GM10248 (cell line): ENCODE measurements at regions not wholly inside any gene's neighbourhood (a gene's known extent, or its start where the extent isn't known, plus 50 kb on each side); places are given as distances from the start of the nearest gene placed in this dataset.
"Not testable (repeated sequence)": the region's sequence is repeated elsewhere in the genome, so short reads cannot be mapped to it uniquely, and the experiment has no call there.

ENCODE experiments used
- CTCF ChIA-PET: fragments of 300-600 bp; sonication (Branson Sonifier 250); formaldehyde crosslinking; extraction: SDS; loops from one replicate; lab custom pipeline; 2021; ENCODE audit warnings: antibody characterized with exemption; lab: Yijun Ruan, JAX
- POLR2A ChIA-PET: fragments of 350-650 bp; sonication (Branson Sonifier 250); formaldehyde crosslinking; extraction: SDS; loops from one replicate; lab custom pipeline; 2020; ENCODE audit warnings: antibody characterized with exemption; lab: Yijun Ruan, JAX
- DNase-seq: peaks from one replicate; pipeline ENCODE4 v3.0.0; 2012; ENCODE audit errors: extremely low spot score
- CTCF ChIP-seq: IDR thresholded peaks from 2 replicates; pipeline ENCODE4 v1.5.1; 2012; ENCODE audit warnings: mild to moderate bottlenecking, low read depth; ENCODE audit errors: extremely low read depth, missing control alignments, control extremely low read depth

DNA sequence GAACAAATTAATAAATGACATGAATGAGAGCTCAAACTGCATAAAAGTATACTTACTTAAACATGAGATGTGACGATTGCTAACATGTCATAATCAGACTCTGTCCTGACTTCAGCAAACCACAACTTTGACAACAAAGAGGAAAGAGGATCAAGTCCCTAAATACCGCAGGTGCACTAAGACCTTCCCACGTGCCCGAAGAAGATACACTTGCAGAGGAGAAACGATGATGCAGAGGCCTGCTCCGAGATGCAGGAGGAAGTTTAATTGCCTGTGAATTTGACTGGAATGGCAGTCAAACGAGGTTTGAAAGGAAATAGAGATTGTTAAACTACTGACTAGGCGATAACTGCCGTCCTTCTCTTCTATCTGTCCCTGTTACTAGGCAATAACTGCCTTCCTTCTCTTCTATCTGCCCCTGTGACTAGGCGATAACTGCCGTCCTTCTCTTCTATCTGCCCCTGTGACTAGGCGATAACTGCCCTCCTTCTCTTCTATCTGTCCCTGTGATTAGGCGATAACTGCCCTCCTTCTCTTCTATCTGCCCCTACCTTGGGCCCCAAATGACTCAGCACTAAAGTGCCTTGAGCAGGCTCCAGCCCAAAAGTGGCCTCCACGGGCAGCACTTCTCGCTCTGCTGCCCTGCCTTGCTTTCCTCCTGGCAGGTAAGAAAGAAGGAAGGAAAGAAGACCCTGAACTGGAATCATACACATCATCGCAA, 2226.0 kb upstream of the DEFB115 start:
- CTCF ChIA-PET, DNase-seq, POLR2A ChIA-PET: not testable (repeated sequence)

GRCh38 chr20:29044239-29044638, 2213.2 kb upstream of the DEFB115 start:
- POLR2A ChIA-PET, DNase-seq, CTCF ChIA-PET: not testable (repeated sequence)

- TF ChIP-seq CTCF, result peak; percentile 26
- DNase-seq, CTCF ChIA-PET, POLR2A ChIA-PET: not testable (repeated sequence)
Measured at GRCh38 chr20:29050008-29050606, 2207.4 kb upstream of the DEFB115 start.

DNA sequence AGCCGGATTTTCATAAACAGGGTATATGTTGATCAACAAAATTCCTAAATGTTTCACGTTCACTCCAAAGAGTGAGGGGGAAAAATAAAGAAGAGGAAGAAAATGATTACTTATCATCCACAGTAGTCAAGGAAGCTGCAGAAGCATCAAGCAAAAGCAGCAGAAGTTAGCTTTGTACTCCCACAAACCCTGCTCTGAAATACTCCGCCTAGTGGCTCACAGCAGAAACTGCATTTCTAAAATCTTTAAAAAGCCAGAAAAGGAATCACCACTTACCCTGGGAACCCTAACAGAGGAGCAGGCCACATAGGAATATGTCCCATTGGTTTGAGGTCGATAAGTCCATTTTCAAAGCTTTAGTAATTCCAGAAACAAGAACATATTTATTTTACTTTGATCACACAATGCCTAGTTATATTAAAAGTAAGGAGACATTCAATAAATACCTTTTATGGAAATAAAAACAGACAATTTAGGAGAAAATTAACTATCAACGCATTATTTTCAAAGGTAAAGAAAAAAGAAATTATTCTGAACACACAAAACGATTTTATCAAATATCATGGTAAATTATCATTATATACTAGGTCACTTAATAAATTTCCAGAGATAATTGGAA, 2199.5 kb upstream of the DEFB115 start:
- TF ChIP-seq CTCF, result peak; percentile 36
- CTCF ChIA-PET, POLR2A ChIA-PET, DNase-seq: not testable (repeated sequence)

DNA sequence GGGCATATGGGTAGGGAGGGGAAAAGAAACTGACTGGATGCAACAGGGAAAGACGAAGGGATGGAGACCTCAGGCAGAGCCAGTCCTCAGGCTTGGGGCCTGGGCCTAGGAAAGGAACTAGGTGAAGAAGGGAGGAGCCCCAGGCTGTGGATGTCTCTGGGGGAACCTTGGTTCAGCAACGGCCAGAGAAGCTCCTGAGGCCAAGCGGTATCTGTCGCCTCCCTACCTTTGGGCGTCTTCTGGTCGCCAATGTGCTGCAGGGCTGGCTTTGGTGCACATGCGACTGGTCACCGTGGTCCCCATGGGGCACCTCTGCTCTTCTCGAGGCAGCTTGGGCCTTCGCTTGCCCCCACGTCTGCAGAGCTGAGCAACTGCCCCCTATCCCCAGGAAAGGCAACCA, 2195.0 kb upstream of the DEFB115 start:
- DNase-seq, CTCF ChIA-PET, POLR2A ChIA-PET: not testable (repeated sequence)

- CTCF ChIA-PET, POLR2A ChIA-PET, DNase-seq: not testable (repeated sequence)
Measured at GRCh38 chr20:29066341-29066740, 2191.1 kb upstream of the DEFB115 start.

DNA sequence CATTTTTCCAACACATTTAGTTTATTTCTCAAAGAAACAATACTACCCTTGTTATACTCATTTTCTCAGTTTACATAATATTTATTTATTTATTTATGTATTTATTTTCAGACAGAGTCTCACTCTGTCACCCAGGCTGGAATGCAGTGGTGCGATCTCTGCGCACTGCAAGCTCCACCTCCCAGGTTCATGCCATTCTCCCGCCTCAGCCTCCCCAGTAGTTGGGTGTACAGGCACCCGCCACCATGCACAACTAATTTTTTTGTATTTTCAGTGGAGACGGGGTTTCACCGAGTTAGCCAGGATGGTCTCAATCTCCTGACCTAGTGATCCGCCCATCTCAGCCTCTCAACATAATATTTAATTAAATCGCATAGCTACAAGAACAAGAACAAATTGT, 2183.8 kb upstream of the DEFB115 start:
- DNase-seq, POLR2A ChIA-PET, CTCF ChIA-PET: not testable (repeated sequence)

DNA sequence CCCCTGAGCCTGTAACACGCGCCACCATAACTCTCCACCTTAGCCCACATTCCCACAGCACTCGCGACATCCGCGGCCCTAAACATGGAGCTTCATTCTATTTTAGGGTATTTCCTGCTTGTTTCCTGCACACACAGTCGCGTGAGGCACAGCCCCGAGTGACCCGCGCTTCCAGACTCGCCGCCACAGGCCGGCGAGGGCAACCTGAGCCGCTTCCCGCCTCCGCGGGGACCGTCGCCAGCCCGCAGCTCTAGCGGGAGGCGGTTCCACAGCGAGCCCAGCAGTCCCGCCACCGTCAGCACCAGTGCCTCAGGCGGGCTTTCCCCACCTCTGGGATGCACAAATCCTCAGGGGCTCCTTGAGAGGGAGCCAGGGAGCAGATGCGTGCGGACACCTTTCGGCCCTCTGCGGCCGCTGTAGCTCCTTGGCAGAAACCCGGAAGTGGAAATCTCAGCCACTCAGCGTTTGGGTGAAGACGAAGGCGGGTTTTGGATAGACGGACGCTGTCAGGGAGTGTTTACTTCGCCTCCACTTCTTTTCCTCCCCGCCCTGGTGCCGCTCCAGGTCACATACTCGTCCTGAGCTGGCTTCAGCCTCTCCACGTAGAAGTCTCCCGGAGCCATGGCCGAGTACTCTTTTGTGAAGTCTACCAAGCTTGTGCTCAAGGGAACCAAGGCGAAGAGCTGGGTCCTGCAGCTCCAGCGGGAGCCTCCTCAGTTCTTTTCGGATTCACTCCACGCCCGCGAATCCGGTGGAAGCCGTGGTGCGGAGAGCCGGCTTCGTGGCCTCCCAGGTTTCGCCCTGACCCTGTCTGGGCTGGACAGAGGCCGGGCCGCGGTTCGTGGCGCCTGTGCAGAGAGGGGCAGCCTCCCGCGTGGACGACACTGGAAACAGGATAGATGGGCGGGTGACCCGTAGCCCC, 2177.4 kb upstream of the DEFB115 start:
- POLR2A ChIA-PET, result no interaction called here
- TF ChIP-seq CTCF, result no peak

DNA sequence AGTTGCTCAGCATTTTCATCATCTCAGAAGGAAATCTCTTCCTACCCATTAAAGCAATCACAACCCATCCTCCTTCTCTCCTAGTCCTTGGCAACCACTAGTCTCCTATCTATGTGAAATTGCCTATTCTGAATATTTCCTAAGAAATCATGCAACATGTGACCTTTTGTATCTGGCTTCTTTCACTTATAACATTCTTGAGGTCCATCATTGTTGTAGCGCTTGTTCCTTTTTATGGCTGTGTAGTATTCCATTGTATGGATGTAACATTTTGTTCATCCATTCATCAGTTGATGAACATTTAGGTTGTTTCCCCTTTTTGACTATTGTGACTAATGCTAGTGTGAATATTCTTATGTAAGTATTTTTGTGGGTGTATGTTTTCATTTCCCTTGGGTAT, 2175.8 kb upstream of the DEFB115 start:
- POLR2A ChIA-PET, CTCF ChIA-PET, DNase-seq: not testable (repeated sequence)

More for the DNA sequence above, 2177.4 kb upstream of the DEFB115 start:
- DNase-seq, result no peak
- CTCF ChIA-PET, result no interaction called here
